Skin of body (tissue), 1 donor: ENCODE measurements at regions not wholly inside any gene's neighbourhood (a gene's known extent, or its start where the extent isn't known, plus 50 kb on each side); places are given as distances from the start of the nearest gene placed in this dataset.
A peak's percentile ranks its signal among the peaks of the same experiment; 100 is the strongest.

Source experiments
- DNase-seq: peaks from one replicate; lab custom pipeline; 2025; lab: John Stamatoyannopoulos, UW

DNA sequence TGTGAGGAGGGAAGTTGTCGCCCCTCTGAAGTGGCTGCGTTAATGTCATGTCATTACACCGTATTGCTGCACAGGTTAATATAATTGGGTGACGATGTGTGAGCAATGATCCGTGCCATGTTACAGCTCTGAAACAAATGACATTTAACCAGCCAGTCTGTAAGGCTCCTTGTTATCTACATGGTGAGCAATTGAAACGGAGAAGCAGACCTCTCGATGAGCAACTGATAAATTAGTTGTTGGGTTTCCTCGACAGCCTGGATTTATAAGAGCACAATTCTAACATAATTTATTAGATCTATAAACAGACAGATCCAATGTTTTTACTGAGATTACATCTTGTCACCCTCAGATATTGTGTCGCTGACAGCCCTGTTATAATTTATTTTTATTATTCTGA, 49.9 kb upstream of the MAFB start:
- DNase-seq, result no peak

DNA sequence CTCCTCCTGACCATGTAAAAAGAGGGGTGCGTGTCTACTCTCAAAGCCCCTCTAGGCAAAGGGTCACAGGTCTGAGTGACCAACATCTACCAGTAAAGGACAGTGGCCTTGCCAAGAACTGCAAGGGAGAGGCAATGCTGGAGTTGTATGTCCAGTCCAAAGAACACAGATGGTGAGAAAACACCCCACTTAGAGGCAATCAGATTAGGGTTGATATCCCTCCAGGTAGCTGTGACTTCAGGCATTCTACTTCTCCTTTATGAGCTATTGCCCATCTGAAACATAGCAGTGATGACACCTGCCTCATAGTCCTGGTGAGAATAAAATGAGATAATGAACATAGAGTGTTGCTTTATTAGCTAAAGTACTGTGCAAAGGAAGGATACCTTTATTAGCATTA, 50.8 kb upstream of the MAFB start:
- no peak for DNase-seq

DNA sequence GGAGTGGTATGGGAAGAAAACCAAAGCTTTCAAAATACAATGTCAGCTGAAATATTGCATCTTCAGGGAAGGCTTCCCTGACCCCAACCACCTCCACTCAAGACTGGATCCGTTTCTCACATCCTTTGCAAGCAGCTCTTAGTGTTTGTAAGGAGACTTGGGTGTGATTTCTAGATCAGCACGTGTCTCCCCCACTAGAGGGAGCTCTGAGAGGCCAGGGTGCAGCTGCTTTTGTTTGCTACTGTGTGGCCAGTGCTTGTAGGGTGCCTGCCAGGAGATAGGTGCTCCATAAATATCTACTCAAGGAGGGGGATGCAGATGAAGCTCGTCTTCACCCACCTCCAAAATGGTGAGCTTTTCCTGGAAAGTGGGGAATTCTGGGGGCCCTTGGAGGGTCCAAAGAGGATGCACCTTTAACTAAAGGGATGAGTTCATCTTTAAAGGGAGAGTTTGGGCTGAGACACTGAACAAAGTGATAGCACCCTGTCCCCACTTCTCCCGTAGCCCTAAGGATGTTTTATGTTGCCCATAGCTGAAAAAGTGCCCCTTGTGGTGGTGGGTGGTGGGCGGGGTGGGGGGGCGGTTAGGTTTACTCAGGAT, 52.6 kb upstream of the MAFB start:
- DNase-seq, result no peak

DNA sequence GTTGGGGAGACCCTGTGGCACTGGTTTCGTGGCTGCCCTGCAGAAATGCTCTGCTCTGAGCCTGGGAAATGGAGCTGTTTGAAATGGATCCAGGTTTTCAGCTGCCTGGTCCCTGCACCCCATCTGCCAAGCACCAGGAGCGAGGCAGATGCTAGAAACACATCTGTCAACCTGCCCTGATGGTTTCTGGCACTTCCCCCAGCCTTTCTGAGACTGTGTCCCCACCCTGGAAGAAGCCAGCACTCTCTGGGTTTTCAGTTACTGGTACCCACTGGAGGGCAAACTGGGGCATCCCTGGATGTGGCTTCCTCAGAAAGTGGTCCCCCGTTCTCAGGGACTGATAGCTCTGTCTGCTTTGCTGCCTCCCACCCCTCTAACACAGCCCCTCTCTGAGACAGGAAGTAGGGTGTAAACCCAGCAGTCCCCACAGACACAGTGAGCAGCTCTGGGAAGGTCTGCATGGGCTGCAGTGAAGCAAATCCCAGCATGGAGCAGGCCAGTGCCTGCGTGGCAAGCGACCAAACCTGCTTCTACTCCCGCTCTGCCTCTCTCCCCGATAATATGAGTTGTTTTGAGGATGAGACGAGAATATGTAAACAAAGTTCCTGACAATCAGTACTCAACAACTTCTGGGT, 54.2 kb upstream of the MAFB start:
- no peak for DNase-seq

DNA sequence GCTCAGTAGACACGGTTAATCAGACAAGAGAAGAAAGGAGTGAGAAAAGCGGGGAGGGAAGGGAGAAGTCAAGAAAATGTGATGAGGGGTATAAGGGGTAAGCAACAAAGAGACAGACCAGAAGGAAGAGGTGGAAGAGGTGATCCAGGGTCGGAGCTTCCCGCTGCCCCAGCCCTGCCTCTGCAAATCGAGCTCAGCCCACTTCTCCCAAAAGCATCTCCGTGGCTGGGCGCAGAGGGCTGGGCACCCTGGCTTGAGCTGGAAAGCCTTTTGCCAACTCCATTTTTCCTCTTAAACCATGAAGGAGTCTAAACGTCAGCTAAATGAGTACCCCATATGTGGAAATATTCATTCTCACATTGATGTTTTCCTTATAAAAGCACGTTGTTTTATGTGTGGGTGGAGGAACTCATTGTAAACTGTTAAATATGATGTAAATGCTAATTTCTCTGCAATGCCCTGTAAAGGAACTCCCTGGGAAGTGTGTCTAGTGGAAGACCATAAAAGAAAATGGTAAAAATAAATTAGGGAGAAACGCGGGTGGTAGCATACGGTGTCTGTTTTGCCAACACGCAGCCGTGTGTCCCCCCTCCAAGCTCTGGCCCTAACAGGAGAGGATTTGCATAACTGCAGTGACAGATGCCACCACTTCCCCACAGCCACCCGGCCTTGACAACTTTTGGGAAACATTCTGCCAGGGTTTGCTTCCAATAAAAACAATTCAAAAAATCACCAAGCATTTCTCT, 55.2 kb upstream of the MAFB start:
- DNase-seq, result no peak

DNA sequence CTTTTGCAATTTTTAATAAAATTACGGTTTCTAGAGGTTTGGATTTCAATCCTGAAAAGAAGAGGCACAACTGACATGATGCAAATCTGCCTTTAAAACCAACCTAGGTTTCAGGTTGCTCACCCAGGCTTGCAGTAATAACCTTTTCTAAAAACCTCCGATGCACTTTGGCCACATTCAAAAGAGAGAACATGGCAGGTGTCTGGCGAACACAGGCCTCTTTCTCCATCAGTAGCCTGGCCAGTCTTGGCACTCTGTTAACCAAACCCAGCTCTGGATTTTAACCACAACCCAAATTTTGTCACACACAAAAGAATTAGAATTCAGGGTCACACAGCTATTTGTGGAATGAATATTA, 55.8 kb upstream of the MAFB start:
- DNase-seq, result no peak

DNA sequence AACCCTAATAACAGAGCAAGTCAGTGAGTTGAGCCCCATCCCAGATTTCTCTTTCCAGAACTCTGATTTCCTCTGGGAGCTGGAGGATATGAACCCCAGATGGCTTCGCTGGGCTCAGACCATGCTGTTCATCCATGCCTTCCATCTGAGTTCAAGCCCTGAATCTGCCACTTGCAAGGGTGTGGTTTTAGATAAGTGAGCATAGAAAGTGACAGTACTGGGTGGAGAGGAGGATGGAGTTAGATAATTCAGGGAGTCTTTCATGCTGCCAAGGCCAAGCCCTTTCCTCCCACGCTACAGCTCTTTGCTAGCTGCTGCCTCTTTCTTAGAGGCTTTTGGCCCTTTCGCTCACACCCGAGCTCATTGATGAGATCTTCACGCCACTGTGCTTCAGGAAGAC, 57.2 kb upstream of the MAFB start:
- DNase-seq, result no peak

DNA sequence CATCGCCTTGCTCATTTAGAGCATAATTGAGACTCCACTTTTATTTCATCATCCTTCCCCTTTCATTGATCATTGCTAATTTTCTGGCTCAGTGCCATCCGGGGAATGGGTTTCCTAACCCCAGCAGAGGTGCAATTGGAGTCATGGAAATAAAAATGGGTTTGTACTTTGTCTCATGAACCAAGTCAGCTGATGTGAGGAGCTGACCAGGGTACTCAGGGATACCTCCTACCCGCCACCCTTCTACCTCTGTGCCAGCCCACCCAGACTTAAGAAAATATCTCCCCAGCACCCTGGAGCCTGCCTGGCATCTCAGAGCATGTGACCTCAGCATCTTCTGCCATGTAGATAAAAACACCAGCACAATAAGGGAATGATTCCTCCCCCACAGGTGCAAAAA, 59.1 kb upstream of the MAFB start:
- no peak for DNase-seq

DNA sequence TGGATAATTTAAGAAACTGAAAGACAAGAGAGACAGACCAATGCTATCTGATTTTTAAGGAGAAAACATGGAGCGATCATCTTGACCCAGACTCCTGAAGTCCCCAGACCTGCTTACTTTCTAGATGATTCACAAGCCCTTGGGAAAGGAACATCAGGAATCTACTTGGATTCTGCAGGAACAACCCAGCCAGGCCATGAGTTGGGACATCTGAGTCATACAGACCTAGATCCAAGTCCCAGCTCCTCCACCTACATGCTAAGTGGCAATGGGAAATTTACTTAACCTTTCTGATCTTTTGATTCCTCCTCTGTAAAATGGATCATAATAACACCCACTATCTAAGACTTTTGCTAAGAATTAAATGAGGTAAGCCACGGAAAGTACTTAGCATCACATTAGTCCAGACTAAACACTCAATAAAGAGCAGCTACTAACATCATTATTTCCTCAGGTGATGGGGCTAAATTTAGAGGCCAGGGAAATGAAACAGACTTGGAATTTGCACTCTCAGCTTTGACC, 61.0 kb upstream of the MAFB start:
- no peak for DNase-seq

DNA sequence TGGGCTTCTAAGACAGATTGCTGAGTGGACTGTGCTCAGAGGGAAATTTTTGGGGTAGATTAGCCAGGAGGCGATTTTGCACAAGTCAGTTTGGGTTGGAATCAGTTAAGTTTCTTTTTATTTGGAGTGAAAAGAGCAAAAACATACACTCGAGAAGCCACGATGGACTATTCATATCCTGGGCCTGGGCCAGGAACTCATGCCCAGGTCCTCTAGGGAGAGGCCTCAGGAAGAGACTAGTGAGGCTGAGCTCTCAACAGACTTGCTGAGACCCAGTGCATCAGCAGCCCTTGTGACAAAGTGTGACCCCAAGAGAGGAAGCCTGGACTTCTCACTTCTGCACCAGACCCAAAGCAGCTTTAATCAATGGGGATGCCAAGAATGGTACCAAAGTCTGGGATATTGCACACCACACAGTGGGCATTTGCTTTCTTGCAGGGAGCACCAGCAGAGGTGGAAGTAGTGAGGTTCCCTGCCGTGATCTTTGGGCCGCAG, 61.6 kb upstream of the MAFB start:
- DNase-seq, result no peak

DNA sequence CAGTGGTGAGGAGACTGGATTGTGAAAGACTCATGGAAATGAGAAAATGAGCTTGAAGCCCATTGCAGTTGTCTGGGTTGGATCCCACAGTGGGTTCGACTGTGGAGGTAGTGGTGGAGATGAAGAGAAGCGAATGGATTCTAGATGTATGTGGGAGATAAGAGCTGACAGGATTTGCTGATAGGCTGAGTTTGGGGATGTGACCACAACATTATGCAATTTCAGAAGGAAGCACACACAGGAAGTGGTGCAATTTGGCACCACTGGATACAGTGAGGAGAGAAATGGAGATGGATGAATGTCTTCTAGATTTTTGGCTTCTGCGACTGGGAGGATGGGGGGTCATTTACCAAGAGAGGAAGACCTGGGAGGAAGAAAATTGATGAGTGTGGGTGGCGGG, 64.4 kb upstream of the MAFB start:
- DNase-seq, result no peak

DNA sequence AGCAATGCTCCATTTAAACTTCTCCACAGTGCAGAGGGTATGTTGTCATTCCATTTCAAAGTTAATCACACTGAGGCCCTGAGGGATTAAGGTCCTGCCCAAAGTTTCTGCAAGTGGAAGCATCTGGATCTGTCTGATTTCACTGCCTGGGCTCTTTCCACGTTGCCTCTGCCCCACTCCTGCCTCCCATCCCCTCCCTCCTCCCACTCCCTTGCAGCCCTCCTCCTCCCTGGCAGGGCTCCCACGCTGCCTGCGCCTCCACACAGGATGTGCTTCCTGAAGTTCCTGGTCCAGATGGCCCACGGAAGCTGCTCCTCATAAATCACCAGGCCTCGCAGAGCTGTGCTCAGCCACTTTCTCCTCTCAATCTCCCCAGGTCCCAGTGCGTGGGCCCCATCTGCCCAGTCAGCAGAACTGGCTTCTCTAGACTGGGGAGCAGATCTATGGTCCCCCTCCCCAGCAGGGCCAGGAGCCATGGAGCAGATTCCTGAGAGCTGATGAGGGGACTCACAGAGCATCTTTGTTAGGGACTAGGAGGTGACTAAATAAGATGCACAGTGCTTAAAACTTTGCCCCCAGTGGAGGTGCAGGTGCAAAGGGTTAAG, 65.4 kb upstream of the MAFB start:
- DNase-seq, result peak; percentile 46

DNA sequence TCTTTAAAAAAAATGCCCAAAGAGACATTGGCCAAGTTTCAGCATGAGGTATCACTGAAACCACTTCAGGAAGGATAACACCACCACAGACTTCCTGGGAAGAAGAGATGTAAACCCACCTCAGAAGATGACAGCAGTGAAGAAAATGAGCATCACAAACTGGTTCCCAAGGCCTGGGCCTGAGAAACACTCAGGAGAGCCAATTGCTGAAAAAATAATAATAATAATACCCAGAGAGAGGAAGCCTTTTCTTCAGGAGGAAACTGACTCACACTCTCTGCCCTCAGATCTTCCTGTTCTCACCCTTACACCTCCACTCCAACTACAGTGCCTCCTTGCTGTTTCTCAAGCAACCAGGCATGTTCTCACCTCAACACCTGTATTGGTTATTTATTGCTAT, 68.1 kb upstream of the MAFB start:
- DNase-seq, result no peak

DNA sequence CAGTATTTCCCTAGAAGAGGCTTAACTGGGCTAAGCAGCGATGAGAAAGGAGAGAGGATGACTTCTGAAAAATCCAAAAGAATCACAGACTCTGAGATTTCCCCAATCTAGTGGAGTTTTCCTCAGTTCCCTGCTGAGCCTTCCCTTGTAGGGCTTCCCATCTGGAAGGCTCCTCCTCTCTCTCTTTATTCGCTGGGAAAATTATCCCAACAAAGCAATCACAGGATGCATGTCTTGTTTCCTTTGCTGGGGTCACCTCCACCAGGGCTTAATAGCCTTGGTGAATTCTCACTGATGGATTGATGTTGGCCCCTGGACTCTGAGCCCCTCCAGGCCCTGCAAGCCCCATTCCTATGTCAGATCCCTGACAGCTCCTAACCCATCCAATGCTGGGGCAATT, 69.8 kb upstream of the MAFB start:
- no peak for DNase-seq

DNA sequence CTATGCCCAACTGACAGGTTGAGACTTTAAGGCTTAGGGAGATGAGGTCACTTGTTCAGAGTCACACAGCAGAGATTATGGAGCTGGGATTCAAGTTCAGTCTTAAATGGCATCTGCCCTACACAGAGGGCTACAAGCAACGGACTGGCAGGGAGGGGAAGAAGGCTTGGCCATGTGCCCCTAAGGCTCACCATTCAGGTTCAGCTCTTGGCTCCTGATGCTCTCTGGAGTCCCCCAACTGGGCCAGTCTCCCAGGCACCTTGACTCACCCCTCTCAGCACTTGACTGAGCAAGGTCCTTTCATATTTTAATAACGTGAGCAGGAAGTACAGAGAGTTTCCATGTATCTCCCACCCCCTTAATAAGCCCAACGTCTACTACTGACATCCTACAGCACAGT, 71.4 kb upstream of the MAFB start:
- DNase-seq, result no peak

DNA sequence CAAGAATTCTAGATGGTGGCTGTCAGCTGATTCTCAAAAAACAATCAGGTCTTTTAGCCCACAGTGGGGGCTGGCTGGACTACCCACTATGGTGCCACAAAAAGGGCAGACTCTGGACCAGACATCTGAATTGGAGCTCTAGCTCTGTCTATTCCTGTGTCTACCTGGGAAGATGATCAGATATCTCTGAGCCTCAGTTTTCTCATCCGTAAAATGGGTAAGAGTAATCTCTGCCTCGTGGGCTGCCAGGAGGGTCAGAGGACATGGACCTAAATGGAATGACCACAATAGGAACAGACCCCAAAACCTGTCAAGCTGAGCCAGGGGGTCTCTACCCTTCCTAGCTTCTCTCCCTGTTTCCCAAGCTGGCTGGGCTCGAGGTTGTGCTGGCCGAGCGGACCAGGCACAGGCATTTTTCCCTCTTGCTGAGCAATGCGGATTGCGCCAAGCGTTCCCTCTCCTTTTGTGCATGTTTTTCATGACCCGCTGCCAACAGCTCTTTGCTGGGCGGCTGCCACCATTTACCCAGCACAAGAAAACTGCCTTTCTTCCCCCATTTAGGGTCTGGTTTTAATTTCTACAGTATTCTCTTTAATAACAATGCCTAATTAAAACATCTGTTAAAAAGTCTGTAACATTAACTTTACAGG, 74.7 kb upstream of the MAFB start:
- DNase-seq, result no peak

DNA sequence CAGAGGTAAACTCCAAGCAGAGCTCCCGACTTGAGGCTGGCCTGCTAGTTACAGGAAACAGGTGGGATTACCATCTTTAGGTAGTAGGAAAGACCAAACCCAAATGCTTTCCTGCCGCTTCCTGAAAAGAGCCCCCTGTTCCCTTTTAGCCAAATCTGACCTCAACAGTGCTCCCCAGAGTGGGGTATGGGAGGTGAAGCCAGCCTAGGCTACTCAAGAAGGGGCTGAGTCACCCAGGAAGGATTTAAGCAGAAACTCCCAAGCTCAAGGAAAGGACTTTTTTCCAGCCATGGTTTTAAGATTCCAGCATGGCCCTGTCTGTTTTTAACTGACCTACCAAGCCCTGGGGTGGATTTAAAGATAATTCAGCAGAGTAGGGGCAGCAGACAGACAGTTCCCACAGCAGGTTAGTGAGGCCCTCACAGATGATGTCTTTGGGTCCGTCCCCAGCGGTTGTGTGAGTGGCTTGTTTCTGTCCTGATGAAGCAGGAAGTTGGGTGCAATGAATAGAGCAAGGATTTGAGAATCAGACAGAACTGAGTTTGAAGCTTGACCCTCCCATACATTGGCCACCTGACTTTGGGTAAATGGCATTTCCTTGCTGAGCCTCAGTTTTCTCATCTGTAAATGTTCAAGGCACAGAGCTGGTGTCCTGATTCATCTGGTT, 76.9 kb upstream of the MAFB start:
- no peak for DNase-seq

DNA sequence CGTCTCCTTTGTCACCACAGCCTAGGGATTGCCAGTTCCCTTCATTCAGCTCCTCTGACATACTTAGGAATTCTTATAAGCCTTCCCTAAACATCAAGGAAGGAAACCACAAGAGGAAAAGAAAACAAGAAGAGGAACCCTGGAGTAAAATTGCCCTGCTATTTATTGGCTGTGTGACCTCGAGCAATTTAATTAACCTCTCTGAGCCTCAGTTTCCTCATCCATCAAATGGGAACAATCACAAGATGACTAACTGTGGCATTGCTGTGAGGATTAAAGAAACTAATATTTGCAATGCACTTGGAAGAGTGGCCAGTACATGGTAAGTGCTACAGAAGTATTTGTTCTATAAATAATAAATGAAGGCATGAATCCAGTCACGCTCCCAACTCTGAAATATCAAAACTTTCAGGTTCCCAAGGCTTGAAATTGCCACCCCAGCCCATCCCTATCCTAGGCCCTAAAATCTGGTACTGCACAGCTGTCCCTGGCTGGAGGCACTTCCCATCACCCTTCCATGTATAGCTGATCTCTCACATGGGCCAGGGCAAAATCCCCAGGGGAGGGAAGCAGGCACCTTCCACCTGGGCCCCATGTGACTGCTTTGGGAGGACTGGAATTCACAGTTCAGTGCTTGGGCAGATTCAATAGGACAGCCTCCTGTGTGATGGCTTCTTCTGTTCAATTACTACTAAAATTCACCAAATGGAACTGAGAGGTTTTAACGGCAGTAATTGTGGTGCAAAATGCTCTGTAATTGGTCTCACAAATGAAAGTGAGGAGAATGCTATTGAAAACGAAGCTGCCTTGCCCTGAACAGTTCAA, 78.0 kb upstream of the MAFB start:
- DNase-seq, result no peak

DNA sequence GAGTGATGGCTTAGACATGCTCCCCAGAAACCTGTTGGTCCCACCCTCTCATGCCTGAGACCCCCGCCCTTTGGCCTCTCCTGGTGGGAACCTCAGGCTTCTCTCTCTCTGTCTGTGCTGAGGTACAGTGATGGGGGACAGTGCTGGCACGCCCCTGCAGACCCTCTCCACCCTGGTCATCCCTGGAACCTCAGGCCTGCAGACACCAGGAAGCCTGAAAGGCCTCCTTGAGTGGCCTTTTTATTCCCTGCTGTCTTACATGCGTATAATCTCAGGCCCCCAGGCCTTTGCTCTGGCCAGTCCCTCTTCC, 78.5 kb upstream of the MAFB start:
- no peak for DNase-seq

DNA sequence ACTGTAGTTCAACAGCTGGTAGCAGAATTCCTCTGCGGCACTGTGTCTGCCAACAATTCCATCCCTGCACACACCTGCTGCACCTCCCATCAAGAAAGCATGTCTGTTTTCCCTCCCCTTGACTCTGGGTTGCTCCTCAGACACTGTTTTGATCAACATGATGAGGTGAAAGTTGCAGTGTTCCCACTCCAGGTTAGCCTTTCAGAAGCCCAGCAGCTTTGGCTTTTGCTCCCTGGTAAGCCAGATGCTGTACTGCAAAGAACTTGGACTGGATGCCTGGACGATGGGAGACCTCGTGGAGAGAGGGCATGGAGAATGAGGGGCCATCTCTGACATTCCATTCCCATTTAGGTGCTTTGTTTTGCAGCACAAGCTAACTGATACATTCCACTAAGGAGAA, 79.1 kb upstream of the MAFB start:
- DNase-seq, result no peak
